Heart right ventricle (tissue), 16 donors: ENCODE measurements at regions not wholly inside any gene's neighbourhood (a gene's known extent, or its start where the extent isn't known, plus 50 kb on each side); places are given as distances from the start of the nearest gene placed in this dataset.
A peak's percentile ranks its signal among the peaks of the same experiment; 100 is the strongest.

Experiments used
- ATAC-seq, 8 donors: fragments of 200-7000 bp; cut with Tn5 transposase; one replicate each; pipeline ENCODE4 v1.9.1; 2020; ENCODE audit warnings: mild to moderate bottlenecking in 8 of 8, moderate library complexity in 8 of 8, moderate number of reproducible peaks in 1 of 8
- DNase-seq, 2 donors: peaks; one replicate each; pipeline ENCODE4 v3.0.0-alpha.2; 2020
- H3K27ac ChIP-seq, 10 donors: fragments of 200-600 bp; sonication (generic) in 2 of 10; one replicate each; pipeline versions ENCODE4 v1.5.0 to v1.8.0; 2020 to 2022; ENCODE audit warnings: mild to moderate bottlenecking in 3 of 10
- H3K27me3 ChIP-seq, 7 donors: fragments of 200-600 bp; one replicate each; pipeline ENCODE4 v1.8.0; 2021 to 2022; ENCODE audit warnings: mild to moderate bottlenecking in 2 of 7
- H3K36me3 ChIP-seq, 9 donors: fragments of 200-600 bp; sonication (generic) in 1 of 9; one replicate each; pipeline versions ENCODE4 v1.5.0 to v1.8.0; 2020 to 2022; ENCODE audit warnings: mild to moderate bottlenecking in 2 of 9
- H3K4me1 ChIP-seq, 9 donors: fragments of 200-600 bp; sonication (generic) in 1 of 9; one replicate each; pipeline versions ENCODE4 v1.5.0 to v1.8.0; 2020 to 2022; ENCODE audit warnings: mild to moderate bottlenecking in 4 of 9
- H3K4me3 ChIP-seq, 10 donors: fragments of 200-600 bp; sonication (generic) in 2 of 10; one replicate each; pipeline versions ENCODE4 v1.5.0 to v1.8.0; 2020 to 2022; ENCODE audit warnings: mild to moderate bottlenecking in 7 of 10, moderate library complexity in 2 of 10
- H3K9me3 ChIP-seq, 11 donors: fragments of 200-600 bp in 10 of 11; sonication (generic) in 2 of 11; one replicate each; pipeline versions ENCODE4 v1.5.0 to v1.8.0; 2013 to 2022; ENCODE audit warnings: mild to moderate bottlenecking in 2 of 11, control low read depth in 1 of 11, moderate library complexity in 1 of 11
- CTCF ChIP-seq, 9 donors: fragments of 200-600 bp; sonication (generic) in 2 of 9; IDR thresholded peaks; one replicate each; pipeline versions ENCODE4 v1.5.0 to v1.8.0; 2021 to 2022; ENCODE audit warnings: antibody characterized with exemption in 9 of 9, mild to moderate bottlenecking in 5 of 9, moderate library complexity in 1 of 9
- WGBS, 2 donors: extraction: QIAGEN DNeasy Blood & Tissue Kit; methylation state at CpG; one replicate each; pipeline ENCODE4 v1.1.7; 2013; ENCODE audit warnings: inconsistent platforms in 1 of 2; 5-methylcytosine and 5-hydroxymethylcytosine counted together
- intact Hi-C, 10 donors: fragments of 100-400 bp; cut with DNase I; formaldehyde crosslinking; loops; one replicate each; pipeline versions ENCODE4 v1.11.1 to v1.14.2; 2022
- donor health status: Arrhythmogenic right ventricular cardiomyopathy.
- donor health status: ischemic (EF 13 %, LVEDD 7.1; RV severe dilation, severe dysfunction).
- donor health status: healthy with polysubstance abuse.
- donor health status: DM: no; HTN: yes; CAD: no.
- donor health status: DM: no; HTN: no; CAD: no.
- donor health status: ischemic (EF 25% LVEDD 6.9; RV normal size, moderate dysfunction).
- donor health status: ischemic (EF 25% LVEDD 5.7; RV mildly dilated, moderate dysfunction).
- donor health status: healthy.
- donor health status: DM: yes; HTN: yes; CAD: no.
- donor health status: Ischemic cardiomyopathy.
- donor health status: ischemic (EF 35%, LVEDD 5.7; RV mildly dilated, moderate dysfunction).
- donor health status: nonischemic (EF 11% LVEDD 7.7; RV severe dilation, severe dysfunction).
- donor health status: DM: yes; HTN: yes; CAD: no.
- donor health status: PGD.
- donor health status: ischemic (EF 29% LVEDD 5.4; RV normal size, mild dysfunction).
- donor health status: nonischemic (EF 23%, LVEDD 6.1; RV moderate dilation, normal function).

DNA sequence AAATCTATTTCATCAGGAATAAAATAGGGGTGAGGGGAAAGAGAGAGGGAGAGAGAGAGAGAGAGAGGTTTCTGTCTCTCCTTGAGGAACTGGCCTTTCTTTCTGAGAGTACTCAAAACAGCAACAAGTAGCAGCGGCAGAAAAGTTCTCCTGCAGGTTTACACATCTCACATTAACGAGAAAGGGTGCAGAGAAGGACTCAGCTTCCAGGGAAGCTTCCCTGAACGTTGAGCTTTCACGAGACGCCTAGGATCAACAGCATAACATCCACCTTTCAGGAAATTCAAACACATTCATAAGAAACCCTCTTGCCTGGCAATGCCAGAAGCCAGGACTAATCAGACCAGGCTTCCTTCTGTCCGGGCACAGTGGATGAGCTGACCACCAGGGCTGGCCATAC lies 162.9 kb downstream of the ZDHHC21 start:
- Histone ChIP-seq H3K9me3 (no peaks in the 10 kb centered on the region), H3K36me3 (no peaks in the 10 kb centered on the region), H3K27ac (no peak overlapping the region), H3K4me3 (no peak overlapping the region), H3K4me1 (peaks cover 0 to 27% (median 9%) of the 10 kb centered on the region in 9 donors), H3K27me3 (no peaks in the 10 kb centered on the region)
- DNase-seq (no peak), ATAC-seq (no peak)
- TF ChIP-seq CTCF (IDR thresholded peaks at IDR 0.05): no peak
- 67 to 73% methylated on average over 6 of the region's 6 CpGs for WGBS, 2 donors
- intact Hi-C loops: no loop called here

- 95 to 97% methylated on average over 4 of the region's 4 CpGs for WGBS, 2 donors
- ATAC-seq (no peak), DNase-seq (no peak)
- H3K27me3 ChIP-seq: no peaks in the 10 kb centered on the region
- TF ChIP-seq CTCF (IDR thresholded peaks at IDR 0.05): no peak
- H3K4me1 ChIP-seq: peaks cover 0 to 22% (median 5%) of the 10 kb centered on the region in 9 donors
- intact Hi-C loops: no loop called here
- H3K36me3 ChIP-seq: no peaks in the 10 kb centered on the region
- H3K27ac ChIP-seq: no peak overlapping the region
- no peak overlapping the region for H3K4me3 ChIP-seq
- H3K9me3 ChIP-seq: no peaks in the 10 kb centered on the region
These were observed 163.6 kb downstream of the ZDHHC21 start for GRCh38 chr9:14529629-14530028.

DNA sequence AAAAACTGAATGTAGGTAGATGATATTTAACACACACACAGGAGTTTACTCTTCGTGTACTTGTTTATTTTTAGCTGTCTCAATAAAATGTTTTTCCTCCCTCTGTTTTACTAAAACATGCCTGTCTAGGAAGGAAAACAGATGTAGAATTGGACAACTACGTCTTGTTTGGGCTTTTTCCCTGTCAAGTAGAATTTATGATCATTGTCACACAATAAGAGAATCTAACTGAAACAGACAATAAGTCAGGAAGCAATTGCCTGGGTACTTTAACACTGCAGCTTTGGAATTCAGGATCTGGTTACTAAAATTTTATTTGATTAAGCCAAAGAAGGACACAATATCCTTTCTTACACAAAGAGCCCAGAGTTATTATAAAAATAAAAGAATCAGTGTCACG lies 164.2 kb downstream of the ZDHHC21 start:
- Histone ChIP-seq H3K9me3 (no peaks in the 10 kb centered on the region), H3K27me3 (no peaks in the 10 kb centered on the region), H3K27ac (peak overlapping the region in 4 of 10 donors; percentile 17 to 47 (median 34)), H3K4me1 (peaks cover 0 to 18% (median 0%) of the 10 kb centered on the region in 9 donors), H3K36me3 (no peaks in the 10 kb centered on the region), H3K4me3 (peak overlapping the region in 1 of 10 donors; percentile 3)
- 44 to 49% methylated on average over 3 of the region's 3 CpGs for WGBS, 2 donors
- ATAC-seq (no peak), DNase-seq (no peak)
- intact Hi-C loops: no loop called here
- TF ChIP-seq CTCF (IDR thresholded peaks at IDR 0.05): no peak

DNA sequence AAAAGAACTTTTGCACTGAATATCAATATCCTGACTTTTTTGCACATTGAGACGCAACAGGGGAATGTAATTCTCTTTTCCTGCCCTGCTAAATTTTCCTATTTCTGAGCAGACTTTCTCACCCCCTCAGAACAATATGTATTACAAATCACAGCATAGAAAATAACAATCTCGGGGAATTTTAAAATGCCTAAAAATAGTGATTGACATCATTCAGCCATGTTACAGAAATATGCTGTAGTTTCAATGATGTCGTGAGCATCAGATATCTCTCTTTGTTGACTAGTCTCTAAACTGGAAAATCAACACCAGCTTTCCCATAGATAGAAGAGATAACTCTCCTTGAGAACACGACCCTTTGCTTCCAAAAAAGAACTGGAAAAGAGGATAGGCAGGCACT lies 166.7 kb downstream of the ZDHHC21 start:
- ATAC-seq: no peak
- TF ChIP-seq CTCF (IDR thresholded peaks at IDR 0.05): no peak
- intact Hi-C loops: no loop called here
- Histone ChIP-seq H3K9me3 (no peaks in the 10 kb centered on the region), H3K27me3 (no peaks in the 10 kb centered on the region), H3K4me1 (peaks cover 0 to 16% (median 0%) of the 10 kb centered on the region in 9 donors), H3K4me3 (no peak overlapping the region), H3K36me3 (no peaks in the 10 kb centered on the region), H3K27ac (no peak overlapping the region)
- 49% methylated on average over 4 of the region's 4 CpGs for WGBS, 2 donors
- no peak for DNase-seq
